Myocyte (in vitro differentiated cells): ENCODE measurements at regions not wholly inside any gene's neighbourhood (a gene's known extent, or its start where the extent isn't known, plus 50 kb on each side); places are given as distances from the start of the nearest gene placed in this dataset.

Experiments
- DNase-seq: peaks from one replicate; pipeline ENCODE4 v3.0.0-alpha.2; 2012; ENCODE audit warnings: low read depth

DNA sequence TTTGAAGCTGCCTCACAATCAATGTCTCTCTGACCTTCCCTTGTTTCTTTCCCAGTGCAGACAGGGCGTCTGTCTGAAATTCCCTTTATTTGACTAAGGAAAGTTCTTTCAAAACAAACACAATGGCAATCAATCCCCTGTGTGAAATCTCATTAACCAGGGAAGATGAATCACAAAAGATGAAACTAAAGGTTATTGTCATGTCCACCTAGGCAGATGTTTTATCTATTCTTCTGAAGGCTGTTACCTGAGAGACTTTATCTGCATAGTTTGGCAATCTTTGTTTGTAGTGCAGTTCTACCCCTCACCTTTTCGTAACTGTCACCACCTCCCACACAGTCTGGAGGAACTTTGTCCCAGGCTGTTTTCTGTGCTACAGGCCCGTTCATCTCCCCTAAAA is 217.5 kb upstream of the RIOK2 start:
- DNase-seq = no peak

DNA sequence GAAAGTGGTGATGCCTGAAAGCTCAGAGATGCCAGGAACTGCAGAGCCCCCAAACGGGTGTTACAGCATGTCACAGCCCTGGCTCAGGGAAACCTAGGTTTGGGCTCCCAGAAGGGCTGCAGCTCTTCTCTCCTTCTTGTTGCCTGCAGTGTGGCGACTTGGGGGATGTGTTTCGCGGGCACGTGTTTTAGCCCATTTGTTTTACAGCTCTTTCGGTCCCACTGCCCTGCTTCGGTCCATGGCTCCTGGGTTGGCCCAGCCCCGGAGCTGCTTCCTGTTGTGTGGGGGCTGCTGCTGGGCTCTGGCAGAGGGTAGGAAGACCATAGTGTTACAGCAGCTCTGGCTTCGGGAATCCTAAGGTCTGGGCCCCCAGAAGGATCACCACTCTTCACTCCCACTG is 222.9 kb upstream of the RIOK2 start:
- no peak for DNase-seq

DNA sequence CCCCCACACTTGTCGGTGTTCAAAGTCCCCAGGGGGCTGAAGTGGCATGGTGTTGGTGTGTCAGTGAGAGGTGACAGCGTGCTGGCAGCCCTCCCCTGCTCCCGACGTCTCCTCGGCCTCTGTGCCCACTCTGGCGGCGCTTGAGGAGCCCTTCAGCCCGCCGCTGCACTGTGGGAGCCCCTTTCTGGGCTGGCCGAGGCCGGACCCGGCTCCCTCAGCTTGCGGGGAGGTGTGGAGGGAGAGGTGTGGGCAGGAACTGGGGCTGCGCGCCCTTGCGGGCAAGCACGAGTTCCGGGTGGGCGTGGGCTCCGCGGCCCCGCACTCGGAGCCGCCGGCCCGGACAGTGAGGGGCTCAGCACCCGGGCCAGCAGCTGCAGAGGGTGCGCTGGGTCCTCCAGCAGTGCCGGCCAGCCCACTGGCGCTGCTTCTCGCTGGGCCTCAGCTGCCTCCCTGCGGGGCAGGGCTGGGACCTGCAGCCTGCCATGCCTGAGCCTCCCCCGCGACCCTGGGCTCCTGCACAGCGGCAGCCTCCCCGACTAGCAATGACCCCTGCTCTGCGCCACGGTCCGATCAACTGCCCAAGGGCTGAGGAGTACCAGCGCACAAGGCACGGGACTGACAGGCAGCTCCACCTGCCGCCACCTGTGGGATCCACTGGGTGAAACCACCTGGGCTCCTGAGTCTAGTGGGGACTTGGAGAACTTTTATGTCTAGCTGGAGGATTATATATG is 224.1 kb upstream of the RIOK2 start:
- DNase-seq = no peak

- DNase-seq = no peak
Measured at GRCh38 chr5:97408331-97408730, 225.3 kb upstream of the RIOK2 start.

GRCh38 chr5:97412959-97413358 is 229.9 kb upstream of the RIOK2 start:
- DNase-seq = peak; percentile 82

DNA sequence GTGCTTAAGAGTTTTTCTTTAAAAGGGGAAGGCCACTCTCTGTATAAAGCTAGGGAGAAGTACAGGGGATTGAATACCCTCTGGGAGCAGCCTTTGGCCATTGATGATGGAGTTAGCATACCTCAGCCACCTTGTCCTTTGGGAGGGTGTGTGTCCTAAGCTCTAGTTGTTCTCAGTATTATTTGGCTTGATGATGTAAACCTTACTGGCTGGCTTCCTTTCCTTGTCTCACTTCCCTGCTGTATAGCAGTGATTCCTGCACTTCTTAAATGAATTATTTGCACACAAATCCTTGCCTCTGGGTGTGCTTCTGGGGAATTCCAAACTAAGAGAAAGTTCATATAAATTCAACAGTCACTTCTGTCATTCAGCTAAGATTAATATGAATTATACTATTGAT is 234.9 kb upstream of the RIOK2 start:
- no peak for DNase-seq

GRCh38 chr5:97418462-97418861 is 235.4 kb upstream of the RIOK2 start:
- no peak for DNase-seq

DNA sequence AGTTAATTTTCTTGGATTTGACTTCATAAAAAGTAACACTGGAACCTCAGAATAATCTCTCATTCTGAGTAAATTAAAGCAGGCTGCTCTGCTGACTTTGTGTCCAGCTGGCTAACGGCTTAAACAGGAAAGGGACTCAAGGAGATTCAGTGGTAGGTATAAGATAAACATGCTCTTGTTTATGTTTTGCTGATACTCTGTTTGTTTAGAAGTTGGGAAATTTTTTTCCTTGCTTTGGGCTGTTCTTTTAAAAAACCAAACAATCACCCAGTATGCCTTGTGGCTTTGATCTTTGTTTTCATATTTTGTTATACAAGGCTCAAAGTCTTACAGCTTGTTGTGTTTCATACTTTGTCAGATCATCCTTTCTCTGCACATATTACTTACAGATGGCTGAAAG is 237.6 kb upstream of the RIOK2 start:
- no peak for DNase-seq

- no peak for DNase-seq
Measured at GRCh38 chr5:97422678-97423077, 239.6 kb upstream of the RIOK2 start.

DNA sequence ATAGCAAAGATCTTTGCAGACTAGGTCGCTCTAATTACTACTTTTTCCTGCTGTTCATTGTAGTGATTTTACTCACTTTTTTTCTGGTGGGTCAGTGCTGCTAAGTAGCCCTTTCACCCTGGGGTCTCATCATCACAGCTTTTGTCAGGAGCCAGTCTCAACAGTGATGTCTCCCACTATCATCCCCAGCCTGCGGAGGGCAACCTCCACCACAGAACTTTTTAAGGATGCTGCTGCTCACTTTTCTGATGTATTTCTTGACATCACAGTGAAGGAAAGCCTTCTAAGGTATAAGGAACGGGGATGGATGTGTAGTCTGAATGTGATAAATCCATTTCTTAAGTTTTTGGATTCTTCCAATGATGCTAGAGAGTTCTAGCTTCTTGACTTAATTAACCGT is 242.5 kb upstream of the RIOK2 start:
- DNase-seq = peak; percentile 45

GRCh38 chr5:97427235-97427634 is 244.2 kb upstream of the RIOK2 start:
- peak; percentile 7 for DNase-seq

- DNase-seq = no peak
Measured at GRCh38 chr5:97434021-97434420, 251.0 kb upstream of the RIOK2 start.

- DNase-seq = no peak
Measured at GRCh38 chr5:97436405-97436804, 253.4 kb upstream of the RIOK2 start.

GRCh38 chr5:97443740-97444139 is 260.7 kb upstream of the RIOK2 start:
- DNase-seq = no peak

DNA sequence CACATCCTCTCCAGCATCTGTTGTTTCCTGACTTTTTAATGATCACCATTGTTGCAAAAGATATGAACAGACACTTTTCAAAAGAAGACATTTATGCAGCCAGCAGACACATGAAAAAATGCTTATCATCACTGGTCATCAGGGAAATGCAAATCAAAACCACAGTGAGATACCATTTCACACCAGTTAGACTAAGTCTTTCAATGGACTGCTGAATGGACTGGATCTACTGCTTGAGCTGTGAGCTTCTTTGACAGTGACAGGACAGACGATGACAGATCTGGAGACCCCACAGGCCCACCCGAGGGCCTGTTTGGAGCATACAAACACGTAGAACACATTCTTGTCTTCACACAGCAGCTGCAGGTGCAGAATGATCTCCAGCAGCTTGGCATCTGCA is 266.1 kb upstream of the RIOK2 start:
- no peak for DNase-seq

GRCh38 chr5:97452646-97453045 is 269.6 kb upstream of the RIOK2 start:
- DNase-seq = no peak

- no peak for DNase-seq
Measured at GRCh38 chr5:97453263-97453662, 270.2 kb upstream of the RIOK2 start.

- no peak for DNase-seq
Measured at GRCh38 chr5:97454015-97454414, 271.0 kb upstream of the RIOK2 start.

DNA sequence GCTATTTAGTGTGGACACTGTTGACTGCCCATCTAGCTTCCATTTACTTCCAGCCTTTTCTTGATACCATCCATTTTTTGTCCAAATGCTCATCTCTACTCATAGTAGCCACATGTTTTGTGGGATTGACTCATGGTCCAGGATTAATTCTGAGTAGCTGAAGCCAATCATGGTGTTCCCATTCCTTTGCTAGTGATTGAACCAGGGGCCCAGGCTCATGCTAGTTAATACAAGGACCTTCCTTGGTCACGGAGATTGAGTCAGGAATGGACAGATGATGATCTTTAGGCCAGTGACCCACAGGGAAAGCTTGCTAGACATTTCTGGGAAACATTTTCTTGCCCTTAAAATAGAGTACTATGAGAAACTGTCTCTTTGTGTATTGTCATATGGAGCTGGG is 272.9 kb upstream of the RIOK2 start:
- peak; percentile 35 for DNase-seq

DNA sequence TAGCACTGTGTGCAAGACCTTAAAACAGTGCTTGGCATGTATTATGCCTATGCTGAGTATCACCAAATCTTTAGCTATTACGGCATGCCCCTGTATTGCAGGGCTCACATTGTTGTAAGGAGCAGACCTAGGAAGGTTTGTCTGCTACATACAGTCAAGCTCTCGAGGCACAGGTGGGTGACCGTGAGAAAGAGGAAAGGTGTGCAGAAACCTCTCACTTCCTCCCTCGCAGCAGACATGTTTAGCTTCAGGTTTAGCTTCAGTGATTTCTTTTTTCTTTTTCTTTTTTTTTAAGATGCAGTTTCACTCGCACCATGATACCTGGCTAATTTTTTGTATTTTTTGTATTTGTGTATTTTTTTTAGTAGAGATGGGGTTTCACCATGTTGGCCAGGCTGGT is 275.8 kb upstream of the RIOK2 start:
- DNase-seq = no peak

DNA sequence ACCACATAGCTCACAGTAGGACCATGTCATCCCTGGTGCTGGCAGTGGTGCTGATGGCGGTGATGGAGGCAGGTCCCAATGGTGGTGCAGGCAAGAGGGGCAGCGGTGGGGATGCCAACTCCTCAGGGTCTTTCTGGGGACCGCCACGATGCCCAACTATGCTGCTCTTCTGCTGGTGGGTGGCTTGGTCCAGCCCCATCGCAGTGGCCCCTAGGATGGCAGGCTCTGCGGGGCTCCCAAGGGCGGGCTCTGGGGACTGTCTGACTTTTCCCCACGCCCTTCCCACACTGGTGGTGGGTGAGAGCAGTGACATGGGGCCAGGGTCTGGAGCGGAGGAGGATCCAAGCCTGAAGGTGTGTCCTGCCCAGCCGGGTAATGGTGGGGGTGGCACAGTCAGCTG is 288.9 kb upstream of the RIOK2 start:
- no peak for DNase-seq

DNA sequence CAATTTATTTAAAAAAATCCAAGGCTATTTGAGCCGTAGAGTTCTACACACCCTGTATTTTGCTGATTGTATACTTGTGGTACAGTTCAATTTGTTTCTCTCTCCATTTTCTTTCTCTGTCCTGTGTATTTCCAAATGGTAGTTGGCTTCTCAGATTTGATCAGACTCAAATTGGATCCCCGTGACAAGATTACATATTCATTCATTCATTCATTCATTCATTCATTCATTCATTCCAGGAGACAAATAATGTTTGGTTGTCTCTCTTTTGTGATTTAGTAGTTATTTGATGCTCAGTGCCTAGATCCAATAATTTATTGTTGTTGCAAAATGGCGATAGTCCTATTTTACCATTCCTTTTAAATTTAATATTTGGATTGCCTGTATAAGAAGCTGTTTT is 292.8 kb upstream of the RIOK2 start:
- no peak for DNase-seq

- no peak for DNase-seq
Measured at GRCh38 chr5:97476852-97477534, 293.9 kb upstream of the RIOK2 start.
